Stimulated activated CD4-positive, alpha-beta T cell treated with anti-CD3 and anti-CD28 coated beads, Interleukin-1b, Interleukin-23, amount 100 ng/mL, for 4 hours (primary cell): ENCODE measurements at regions not wholly inside any gene's neighbourhood (a gene's known extent, or its start where the extent isn't known, plus 50 kb on each side); places are given as distances from the start of the nearest gene placed in this dataset.
"Not testable (repeated sequence)": the region's sequence is repeated elsewhere in the genome, so short reads cannot be mapped to it uniquely, and the experiment has no call there.

Source experiments
- DNase-seq, 2 donors: peaks; one replicate each; pipeline ENCODE4 v3.0.0-alpha.2; 2020; ENCODE audit warnings: low read depth in 2 of 2

DNA sequence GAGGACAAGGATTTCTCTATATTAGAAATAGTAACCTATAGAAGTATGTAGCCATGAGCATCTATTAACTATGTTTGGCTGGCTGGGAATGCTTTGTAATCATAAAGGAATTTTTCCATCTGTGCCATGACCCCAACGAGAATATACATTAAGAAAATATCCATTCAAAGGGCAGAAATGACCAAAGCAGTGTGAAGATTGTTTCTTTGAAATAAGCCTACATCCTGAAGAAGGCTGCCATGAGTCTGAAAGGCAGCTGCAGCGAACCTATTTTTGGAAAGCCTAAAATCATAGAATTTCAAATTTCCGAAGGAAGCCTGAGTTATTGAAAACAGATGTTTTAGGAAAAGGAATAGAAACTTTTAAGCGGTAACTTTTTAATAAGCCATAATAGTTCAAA lies 244.2 kb upstream of the FOXK1 start:
- DNase-seq: no peak

- no peak for DNase-seq
Observed at GRCh38 chr7:4438723-4439245, 243.3 kb upstream of the FOXK1 start.

DNA sequence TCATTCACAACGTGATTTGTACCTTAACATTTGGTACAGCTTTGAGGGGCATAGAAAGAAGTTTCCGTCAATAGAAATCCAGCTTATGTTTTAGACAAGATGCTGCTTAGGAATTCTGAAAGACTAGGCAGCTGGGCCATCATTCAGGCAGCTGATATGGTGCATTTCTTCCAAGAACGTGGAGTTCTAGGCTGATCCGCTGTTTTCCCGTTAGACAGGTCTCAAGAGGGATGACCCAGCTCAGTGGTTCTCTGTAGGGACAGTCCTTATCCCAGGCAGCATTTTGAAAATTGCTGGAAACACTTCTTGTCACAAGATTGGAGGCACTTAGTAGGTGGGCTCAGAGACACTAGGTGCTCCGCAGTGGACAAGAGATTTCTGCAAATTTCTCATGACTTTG lies 242.7 kb upstream of the FOXK1 start:
- DNase-seq: no peak

DNA sequence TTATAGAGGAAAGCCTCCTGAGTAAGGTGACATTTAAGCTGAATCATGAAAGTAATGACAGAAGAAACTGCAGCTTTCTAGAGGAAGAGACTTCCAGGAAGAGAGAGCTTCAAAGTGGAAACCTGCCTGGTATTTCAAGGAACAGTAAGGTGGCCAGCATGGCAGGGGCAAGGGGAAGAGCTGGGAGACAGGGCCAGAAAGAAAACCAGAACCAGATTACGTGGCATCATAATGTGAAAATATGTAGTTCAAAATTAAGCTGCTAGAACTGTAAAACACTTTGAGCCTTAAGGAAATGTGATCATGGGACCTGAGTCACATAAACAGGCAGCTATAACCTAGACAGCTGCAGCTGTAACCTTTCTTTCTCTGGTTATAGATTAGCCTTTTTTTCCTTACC lies 238.0 kb upstream of the FOXK1 start:
- DNase-seq: no peak

- DNase-seq: no peak
Observed at GRCh38 chr7:4445777-4446176, 236.3 kb upstream of the FOXK1 start.

- no peak for DNase-seq
Observed at GRCh38 chr7:4449263-4449662, 232.8 kb upstream of the FOXK1 start.

- no peak for DNase-seq
Observed at GRCh38 chr7:4450483-4450882, 231.6 kb upstream of the FOXK1 start.

DNA sequence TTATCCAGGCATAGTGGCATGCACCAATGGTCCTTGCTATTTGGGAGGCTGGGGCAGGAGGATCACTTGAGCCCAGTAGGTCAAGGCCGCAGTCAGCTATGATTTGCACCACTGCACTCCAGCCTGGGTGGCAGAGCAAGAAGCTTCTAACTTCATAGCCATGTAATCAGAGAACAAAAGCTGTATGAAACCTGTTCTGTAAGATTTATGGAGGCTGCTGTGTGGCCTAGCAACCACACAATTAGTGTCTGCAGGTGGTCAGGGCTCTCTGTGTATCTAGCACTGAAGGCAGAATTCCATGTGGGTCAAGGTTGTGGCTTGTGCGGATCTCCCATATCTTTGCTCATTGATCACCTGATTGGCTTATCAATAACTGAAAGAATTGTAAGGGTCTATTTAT lies 221.5 kb upstream of the FOXK1 start:
- no peak for DNase-seq

DNA sequence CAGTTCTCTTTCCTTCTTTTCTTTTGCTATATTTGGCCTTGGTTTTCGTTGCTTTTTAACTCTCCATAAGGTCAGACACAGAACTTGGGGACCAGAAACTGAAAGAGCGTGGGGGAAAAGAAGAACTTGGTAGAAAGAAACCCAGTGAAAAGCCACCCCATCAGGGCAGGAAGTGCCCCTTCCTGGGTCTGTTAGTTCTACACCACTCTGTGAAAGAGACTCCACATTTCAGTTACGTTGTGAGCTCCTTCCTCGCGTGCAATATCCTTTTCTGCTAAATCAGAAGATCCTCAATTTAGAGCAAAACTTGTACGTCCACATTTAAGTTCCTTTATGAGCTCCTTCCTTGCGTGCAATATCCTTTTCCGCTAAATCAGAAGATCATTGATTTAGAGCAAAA lies 220.6 kb upstream of the FOXK1 start:
- no peak for DNase-seq

GRCh38 chr7:4468320-4469102 lies 213.6 kb upstream of the FOXK1 start:
- no peak for DNase-seq

- no peak for DNase-seq
Observed at GRCh38 chr7:4470246-4470645, 211.8 kb upstream of the FOXK1 start.

- DNase-seq: no peak
Observed at GRCh38 chr7:4472728-4473127, 209.4 kb upstream of the FOXK1 start.

DNA sequence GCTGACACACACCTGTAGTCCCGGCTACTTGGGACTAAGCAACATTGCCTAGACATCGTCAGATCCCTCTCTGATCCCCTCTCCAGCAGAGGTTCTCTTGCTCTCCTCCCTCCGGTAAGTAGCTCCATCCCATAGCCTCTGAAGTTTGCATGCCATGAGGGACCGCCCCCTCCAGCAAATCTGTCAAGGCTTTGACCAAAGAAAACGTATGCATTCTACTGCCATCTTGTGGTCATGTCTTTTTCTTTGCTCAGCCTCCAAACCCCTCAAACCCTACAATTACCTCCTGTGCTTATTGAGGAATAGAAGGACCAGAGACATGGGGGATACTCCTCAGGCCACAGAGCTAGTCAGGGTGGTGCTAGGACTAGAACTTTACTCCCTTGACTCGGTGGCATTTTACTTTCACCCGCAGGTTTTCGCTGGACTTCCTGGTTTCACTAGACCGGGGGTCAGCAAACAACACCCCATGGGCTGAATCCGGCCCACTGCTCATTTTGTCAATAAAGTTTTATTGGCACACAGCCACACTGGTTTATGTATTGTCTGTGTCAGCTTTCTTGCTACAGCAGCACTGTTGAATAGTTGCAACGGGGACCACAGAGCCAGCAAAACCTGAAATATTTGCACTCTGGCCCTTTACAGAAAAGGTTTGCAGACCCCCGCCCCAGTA lies 202.6 kb upstream of the FOXK1 start:
- no peak for DNase-seq

DNA sequence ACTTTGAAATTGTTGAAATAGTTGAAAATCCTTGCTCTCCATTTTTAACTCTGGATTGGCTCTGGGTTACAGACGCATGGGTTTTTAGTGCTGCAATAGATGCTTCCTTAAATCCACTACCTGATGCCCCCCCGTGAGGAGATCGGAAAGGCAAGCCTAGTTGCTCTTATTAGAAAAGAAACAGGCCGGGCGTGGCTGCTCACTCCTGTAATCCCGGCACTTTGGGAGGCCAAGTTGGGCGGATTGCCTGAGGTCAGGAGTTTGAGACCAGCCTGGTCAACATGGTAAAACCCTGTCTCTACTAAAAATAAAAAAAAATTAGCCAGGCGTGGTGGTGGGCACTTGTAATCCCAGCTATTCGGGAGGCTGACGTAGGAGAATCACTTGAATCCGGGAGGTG lies 202.0 kb upstream of the FOXK1 start:
- DNase-seq: not testable (repeated sequence)

DNA sequence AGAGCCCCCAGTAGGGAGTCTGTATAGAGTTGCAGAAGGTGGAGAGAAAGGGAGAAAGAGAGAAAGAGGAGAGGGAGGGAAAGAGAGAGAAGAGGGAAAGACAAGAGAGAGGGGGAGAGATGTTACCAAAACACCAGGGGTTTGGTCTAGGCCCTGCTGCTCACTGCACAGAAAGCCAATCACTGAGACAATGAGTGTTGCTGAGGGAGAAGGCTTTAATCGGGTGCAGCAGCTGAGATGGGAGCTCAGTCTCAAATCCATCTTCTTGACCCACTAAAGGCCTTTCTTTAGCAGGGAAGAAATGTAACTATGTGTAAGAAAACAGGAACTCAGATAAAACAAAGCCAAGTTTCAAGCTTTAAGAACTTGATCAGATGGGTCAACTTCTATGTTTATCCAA lies 198.2 kb upstream of the FOXK1 start:
- DNase-seq: no peak

DNA sequence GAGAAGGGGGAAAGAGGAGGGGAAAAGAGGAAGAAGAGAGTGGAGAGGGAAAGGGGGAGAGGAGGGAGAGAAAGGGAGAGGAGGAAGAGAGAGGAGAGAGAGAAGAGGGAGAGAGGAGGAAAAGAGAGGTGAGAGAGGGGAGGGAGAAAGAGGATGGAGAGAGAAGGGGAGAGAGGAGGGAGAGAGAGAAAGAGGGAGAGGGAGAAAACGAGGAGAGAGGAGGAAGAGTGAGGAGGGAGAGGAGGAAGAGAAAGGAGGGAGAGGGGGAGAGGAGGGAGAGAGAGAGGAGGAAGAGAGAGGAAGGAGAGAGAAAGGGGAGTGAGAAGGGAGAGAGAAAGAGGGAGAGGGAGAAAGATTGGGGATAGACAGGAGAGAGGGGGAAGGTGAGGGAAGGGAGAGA lies 197.6 kb upstream of the FOXK1 start:
- DNase-seq: no peak

DNA sequence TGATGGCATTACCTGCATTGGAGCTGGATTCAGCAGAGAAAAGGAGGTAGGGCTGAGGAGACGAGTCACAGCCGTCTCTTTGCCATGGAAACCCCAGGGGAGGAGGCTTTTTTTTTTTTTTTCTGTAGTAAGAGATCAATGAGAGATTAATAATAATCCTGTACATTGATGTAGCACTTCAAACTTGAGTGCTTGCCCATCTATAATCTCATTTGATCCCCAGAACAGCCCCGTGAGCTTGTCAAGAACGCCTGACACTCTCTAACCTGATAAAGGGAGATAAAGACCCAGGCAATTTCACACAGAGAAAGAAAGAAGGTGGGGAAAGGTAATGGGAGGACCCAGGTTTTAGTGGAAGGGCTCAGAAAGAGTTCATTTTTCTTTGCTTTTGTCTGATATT lies 195.2 kb upstream of the FOXK1 start:
- no peak for DNase-seq

GRCh38 chr7:4496911-4497310 lies 185.2 kb upstream of the FOXK1 start:
- DNase-seq: not testable (repeated sequence)

GRCh38 chr7:4500812-4501211 lies 181.3 kb upstream of the FOXK1 start:
- DNase-seq: no peak

DNA sequence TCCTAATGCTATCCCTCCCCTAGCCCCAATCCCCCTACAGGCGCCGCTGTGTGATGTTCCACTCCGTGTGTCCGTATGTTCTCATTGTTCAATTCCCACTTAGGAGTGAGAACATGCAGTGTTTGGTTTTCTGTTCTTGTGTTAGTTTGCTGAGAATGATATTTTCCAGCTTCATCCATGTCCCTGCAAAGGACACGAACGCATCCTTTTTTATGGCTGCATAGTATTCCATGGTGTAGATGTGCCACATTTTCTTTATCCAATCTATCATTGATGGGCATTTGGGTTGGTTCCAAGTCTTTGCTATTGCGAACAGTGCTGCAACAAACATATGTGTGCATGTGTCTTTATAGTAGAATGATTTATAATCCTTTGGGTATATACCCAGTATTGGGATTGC lies 174.2 kb upstream of the FOXK1 start:
- DNase-seq: not testable (repeated sequence)

DNA sequence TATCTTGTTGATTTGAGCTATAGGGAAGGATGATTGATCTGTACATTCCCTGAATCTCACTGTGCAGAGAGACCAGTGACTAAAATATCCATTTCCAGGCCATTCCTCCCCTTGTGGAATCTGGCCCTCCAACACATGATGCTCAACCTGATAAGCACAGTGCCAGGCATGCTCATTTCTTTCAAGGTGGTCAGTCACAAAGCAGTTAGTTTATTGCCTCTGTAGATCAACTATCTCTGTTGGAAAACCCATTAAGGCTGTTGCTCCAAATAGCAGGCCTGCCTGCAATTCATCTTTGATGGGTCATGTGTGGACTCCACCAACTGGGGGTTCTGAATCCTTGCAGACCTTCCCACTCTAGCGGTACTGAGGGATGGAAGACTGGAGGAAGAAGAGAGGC lies 168.6 kb upstream of the FOXK1 start:
- DNase-seq: no peak

- no peak for DNase-seq
Observed at GRCh38 chr7:4519819-4520520, 162.1 kb upstream of the FOXK1 start.

DNA sequence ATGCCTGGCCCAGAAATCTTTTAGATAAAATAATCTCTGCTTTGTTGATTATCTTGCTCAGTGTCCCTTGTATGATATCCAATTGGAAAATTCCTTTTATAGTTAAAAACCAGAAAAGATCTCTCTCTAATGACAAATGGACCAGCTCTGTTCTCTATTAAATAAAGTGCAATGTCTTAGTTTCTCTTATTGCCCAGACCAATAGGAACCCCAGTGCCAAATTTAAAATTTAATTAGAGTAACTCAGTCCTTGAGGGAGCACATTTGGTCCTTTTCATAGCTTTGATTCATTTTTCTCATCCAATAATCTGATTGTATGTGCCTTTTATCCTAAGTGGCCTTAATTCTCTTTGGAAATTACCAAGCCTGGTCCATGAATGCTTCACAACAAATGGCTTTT lies 158.9 kb upstream of the FOXK1 start:
- DNase-seq: no peak
